ENCODE measurements at regions not wholly inside any gene's neighbourhood (a gene's known extent, or its start where the extent isn't known, plus 50 kb on each side); places are given as distances from the start of the nearest gene placed in this dataset.
"Not testable (repeated sequence)": the region's sequence is repeated elsewhere in the genome, so short reads cannot be mapped to it uniquely, and the experiment has no call there.

DNA sequence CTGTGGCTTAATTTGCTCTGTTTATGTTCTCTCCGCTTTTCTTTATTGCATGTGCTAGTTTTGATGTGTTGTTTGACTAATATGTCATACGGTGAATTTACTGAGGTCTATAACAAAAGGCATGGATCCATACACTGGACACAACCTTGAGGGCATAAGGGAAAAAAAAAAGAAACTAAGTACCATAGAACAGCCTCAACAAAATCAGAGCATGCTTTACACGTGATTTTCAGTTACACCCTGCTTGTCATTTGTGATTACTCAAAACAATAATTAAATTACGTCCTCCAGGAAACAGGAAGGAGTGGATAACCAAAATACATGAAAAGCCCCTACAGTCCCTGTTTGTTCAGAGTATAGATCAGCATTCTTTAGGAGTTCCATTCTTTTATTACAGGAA, 150.5 kb downstream of the CRPPA start:
- POLR2A ChIA-PET: no interaction called here
- no peak for DNase-seq (ENCODE audit: extremely low spot score)
- no peak for TF ChIP-seq FOXM1 (IDR thresholded peaks at IDR 0.05; ENCODE audit: borderline replicate concordance)
- no peak for TF ChIP-seq ZNF384 (IDR thresholded peaks at IDR 0.05)
- no peak for TF ChIP-seq SUZ12 (IDR thresholded peaks at IDR 0.05)
- no peak for TF ChIP-seq FOXK2 (IDR thresholded peaks at IDR 0.05)
- no peak for TF ChIP-seq HDGF (IDR thresholded peaks at IDR 0.05; ENCODE audit: borderline replicate concordance)
- no peak for TF ChIP-seq TARDBP (IDR thresholded peaks at IDR 0.05)
- no peak for TF ChIP-seq CTBP1 (IDR thresholded peaks at IDR 0.05; ENCODE audit: borderline replicate concordance)
- CTCF ChIA-PET: no interaction called here

DNA sequence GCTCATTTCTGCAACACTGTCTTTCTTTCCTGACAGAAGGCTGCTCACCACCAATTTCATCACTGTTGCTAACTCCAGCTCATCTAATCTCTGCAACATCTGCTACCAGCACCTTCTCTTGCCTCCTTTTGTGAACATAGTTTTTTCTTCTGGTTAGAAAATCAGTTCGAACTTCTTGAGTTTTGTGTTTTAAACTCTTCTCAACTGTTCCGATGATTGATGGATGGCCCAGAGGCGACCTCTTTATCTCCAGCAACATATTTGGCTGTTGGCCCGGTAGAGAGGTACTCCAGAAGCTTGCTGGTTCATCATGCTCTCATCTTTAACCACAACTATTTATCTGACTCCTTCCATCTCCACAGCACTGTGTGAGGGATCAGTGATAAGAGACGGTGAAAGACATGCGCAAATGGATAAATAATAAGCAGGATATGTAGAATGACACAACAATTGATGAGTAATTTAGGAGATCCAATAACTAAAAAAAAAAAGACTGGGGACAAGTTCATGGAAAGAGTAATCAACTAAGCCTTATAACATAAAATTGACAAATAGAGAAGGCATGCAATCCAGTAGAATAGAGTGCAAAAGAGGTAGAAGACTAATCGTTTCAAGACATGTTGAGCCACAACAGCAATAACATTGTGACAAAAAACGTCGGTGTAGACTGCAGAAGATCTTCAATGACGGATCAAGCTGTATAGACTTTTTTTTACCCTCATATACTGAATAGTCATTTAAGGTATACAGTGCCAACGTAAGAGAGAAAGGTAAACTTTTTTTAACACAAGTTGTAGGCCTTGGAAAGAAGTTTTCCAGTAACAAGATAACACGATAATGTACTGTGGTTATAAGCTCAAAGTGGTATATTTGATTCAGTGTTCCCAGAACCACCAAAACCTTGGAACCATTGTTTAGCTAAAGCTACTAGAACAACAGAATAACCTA, 152.2 kb downstream of the CRPPA start:
- DNase-seq (ENCODE audit: extremely low spot score): no peak
- ChIA-PET POLR2A (no interaction called here), CTCF (interaction anchor here (1.0 kb wide), 1 partner anchor 152 kb away, joined by 4 read pairs; the partner anchor contains the start of gene CRPPA)
- TF ChIP-seq BHLHE40 (IDR thresholded peaks at IDR 0.05; ENCODE audit: borderline replicate concordance): no peak
- no peak for TF ChIP-seq SP1 (IDR thresholded peaks at IDR 0.05)

DNA sequence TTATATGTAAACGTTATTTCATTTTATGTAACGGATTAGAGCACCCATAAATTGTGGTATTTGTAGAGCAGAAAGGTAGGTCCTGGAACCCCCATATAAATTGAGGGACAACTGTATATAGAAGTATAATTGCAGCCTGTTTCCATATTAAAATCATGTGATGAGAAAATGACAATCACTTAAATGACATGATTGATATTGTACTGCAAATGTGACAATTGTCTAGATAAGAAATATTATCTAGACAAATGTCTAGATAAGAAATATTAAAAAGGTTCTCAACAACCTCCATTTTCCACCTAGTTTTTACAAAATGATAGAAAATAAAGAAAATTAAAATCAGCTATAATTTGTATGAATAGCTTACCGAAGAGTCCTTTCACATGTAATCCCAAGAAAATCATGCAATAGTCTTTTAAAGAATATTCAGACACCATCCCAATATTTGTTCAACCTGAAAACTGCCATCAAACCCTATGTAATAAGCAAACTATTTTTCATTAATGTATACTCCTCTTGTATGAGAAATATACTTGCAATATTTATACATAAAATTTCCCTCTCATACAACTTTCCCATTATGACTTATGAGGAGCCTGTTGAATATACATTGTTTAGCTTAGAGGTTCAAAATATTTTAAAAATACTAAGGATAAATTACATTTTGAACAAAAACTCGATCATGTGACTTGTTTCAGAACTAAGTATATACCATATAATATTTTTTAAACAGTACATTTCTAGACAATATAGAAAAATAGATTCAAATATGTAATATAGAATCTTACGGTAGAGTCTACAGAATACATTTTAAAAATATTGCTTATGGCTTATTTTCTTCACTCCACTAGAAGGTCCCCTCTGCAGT, 153.2 kb downstream of the CRPPA start:
- no peak for TF ChIP-seq ZNF384 (IDR thresholded peaks at IDR 0.05)
- TF ChIP-seq SP1 (IDR thresholded peaks at IDR 0.05): no peak
- no peak for TF ChIP-seq HDGF (IDR thresholded peaks at IDR 0.05; ENCODE audit: borderline replicate concordance)
- TF ChIP-seq TARDBP (IDR thresholded peaks at IDR 0.05): no peak
- no peak for TF ChIP-seq CTBP1 (IDR thresholded peaks at IDR 0.05; ENCODE audit: borderline replicate concordance)
- no peak for TF ChIP-seq LEF1 (IDR thresholded peaks at IDR 0.05; ENCODE audit: borderline replicate concordance)
- no peak for TF ChIP-seq L3MBTL2 (conservative IDR thresholded peaks at IDR 0.05)
- TF ChIP-seq FOXA1 (IDR thresholded peaks at IDR 0.05): no peak
- no peak for TF ChIP-seq FOXM1 (IDR thresholded peaks at IDR 0.05; ENCODE audit: borderline replicate concordance)
- TF ChIP-seq NFRKB (IDR thresholded peaks at IDR 0.05): no peak
- TF ChIP-seq ARNT (IDR thresholded peaks at IDR 0.05): no peak
- no peak for TF ChIP-seq FOXK2 (IDR thresholded peaks at IDR 0.05)
- TF ChIP-seq BHLHE40 (IDR thresholded peaks at IDR 0.05; ENCODE audit: borderline replicate concordance): no peak
- TF ChIP-seq, protein P1, sequence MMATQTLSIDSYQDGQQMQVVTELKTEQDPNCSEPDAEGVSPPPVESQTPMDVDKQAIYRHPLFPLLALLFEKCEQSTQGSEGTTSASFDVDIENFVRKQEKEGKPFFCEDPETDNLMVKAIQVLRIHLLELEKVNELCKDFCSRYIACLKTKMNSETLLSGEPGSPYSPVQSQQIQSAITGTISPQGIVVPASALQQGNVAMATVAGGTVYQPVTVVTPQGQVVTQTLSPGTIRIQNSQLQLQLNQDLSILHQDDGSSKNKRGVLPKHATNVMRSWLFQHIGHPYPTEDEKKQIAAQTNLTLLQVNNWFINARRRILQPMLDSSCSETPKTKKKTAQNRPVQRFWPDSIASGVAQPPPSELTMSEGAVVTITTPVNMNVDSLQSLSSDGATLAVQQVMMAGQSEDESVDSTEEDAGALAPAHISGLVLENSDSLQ (IDR thresholded peaks at IDR 0.05): no peak
- no peak for TF ChIP-seq ELF4 (IDR thresholded peaks at IDR 0.05)
- ChIA-PET POLR2A (no interaction called here), CTCF (interaction anchor here (1.0 kb wide), 1 partner anchor 153 kb away, joined by 4 read pairs; the partner anchor contains the start of gene CRPPA)
- DNase-seq (ENCODE audit: extremely low spot score): no peak

DNA sequence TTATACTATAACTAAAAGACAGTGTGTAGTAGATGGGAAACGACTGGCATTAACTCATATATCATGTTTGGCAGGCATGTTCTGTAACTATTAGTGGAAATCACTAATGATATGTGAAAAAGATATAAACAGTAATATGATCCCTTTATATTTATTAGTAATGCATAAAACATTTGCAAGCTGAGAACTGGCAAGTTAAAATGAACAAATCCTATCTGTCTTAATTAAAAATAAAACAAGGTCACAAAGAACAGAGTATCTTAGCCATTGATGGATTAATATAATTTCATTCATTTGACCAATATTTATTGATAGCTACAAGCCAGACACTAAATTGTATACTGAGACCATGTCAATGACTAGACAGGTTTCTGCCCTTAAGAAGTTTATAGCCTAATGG, 154.5 kb downstream of the CRPPA start:
- ChIA-PET CTCF (no interaction called here), POLR2A (no interaction called here)
- TF ChIP-seq L3MBTL2 (conservative IDR thresholded peaks at IDR 0.05) (no peak), NFRKB (IDR thresholded peaks at IDR 0.05) (no peak), ARNT (IDR thresholded peaks at IDR 0.05) (no peak), ELF4 (IDR thresholded peaks at IDR 0.05) (no peak), FOXA1 (IDR thresholded peaks at IDR 0.05) (no peak), FOXK2 (IDR thresholded peaks at IDR 0.05) (no peak), SP1 (IDR thresholded peaks at IDR 0.05) (no peak), ZNF384 (IDR thresholded peaks at IDR 0.05) (no peak), SUZ12 (IDR thresholded peaks at IDR 0.05) (no peak), TARDBP (IDR thresholded peaks at IDR 0.05) (no peak), LEF1 (IDR thresholded peaks at IDR 0.05; ENCODE audit: borderline replicate concordance) (no peak)

DNA sequence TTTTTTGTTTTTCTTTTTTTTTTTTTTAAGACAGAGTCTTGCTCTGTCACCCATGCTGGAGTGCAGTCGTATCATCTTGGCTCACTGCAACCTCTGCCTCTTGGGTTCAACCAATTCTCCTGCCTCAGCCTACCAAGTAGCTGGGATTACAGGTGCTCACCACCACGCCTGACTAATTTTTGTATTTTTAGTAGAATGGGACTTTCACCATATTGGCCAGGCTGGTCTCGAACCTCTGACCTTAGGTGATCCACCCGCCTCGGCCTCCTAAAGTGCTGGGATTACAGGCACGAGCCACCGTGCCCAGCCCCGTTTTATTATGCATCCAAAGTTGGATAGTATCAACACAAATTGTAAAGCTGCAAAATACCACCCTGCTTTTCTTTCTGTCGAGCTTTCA, 154.9 kb downstream of the CRPPA start:
- POLR2A ChIA-PET; CTCF ChIA-PET; DNase-seq (ENCODE audit: extremely low spot score): not testable (repeated sequence)

More for the DNA sequence above, 154.5 kb downstream of the CRPPA start:
- DNase-seq (ENCODE audit: extremely low spot score): no peak

DNA sequence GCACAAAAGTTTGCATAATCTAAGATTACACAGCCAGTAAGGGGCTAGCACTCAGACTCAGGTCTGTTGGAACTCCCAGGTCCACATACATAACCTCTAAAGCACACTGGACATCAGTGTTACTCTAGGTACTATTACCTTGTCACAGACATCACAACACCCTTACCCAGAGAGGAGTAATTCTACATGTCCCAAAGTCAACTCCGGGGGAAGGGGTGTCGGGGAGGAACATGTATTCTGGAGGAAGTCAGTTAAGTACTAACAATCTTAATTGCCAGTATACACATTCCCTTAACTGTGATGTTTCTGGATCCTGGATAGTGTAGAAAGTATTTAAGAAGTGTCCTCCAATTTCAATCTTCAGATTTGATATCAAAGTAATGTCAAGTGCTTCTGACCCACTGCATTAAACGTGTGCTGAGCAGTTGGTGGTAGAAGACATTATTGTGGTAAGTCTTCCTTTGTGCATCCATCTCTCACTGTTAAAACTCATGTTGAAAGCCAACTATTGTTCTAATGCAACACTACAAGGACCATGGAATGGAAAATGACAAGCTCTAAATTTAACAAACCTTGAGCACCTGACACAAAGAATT, 155.4 kb downstream of the CRPPA start:
- POLR2A ChIA-PET: no interaction called here
- no peak for DNase-seq (ENCODE audit: extremely low spot score)
- CTCF ChIA-PET: no interaction called here
- TF ChIP-seq ARNT (IDR thresholded peaks at IDR 0.05) (no peak), ELF4 (IDR thresholded peaks at IDR 0.05) (no peak), CTBP1 (IDR thresholded peaks at IDR 0.05; ENCODE audit: borderline replicate concordance) (no peak), HDGF (IDR thresholded peaks at IDR 0.05; ENCODE audit: borderline replicate concordance) (no peak), L3MBTL2 (conservative IDR thresholded peaks at IDR 0.05) (no peak), SUZ12 (IDR thresholded peaks at IDR 0.05) (no peak), FOXK2 (IDR thresholded peaks at IDR 0.05) (no peak), FOXM1 (IDR thresholded peaks at IDR 0.05; ENCODE audit: borderline replicate concordance) (no peak), FOXA1 (IDR thresholded peaks at IDR 0.05) (no peak), NFRKB (IDR thresholded peaks at IDR 0.05) (no peak), ZNF384 (IDR thresholded peaks at IDR 0.05) (no peak), BHLHE40 (IDR thresholded peaks at IDR 0.05; ENCODE audit: borderline replicate concordance) (no peak), SP1 (IDR thresholded peaks at IDR 0.05) (no peak), TARDBP (IDR thresholded peaks at IDR 0.05) (no peak), LEF1 (IDR thresholded peaks at IDR 0.05; ENCODE audit: borderline replicate concordance) (no peak)
- TF ChIP-seq, protein P1 (IDR thresholded peaks at IDR 0.05): no peak
